PC-9 (cell line): ENCODE measurements at regions not wholly inside any gene's neighbourhood (a gene's known extent, or its start where the extent isn't known, plus 50 kb on each side); places are given as distances from the start of the nearest gene placed in this dataset.

Source experiments
- EZH2 ChIP-seq: fragments of 200-600 bp; sonication (generic); IDR thresholded peaks from 2 replicates; pipeline ENCODE4 v1.8.0; 2017; ENCODE audit warnings: antibody characterized with exemption, low read depth
- TF ChIP-seq, protein P1 (sequence below): fragments of 200-600 bp; sonication (generic); conservative IDR thresholded peaks from 2 replicates; pipeline ENCODE4 v1.6.1; 2017; ENCODE audit warnings: mixed run types, antibody characterized with exemption, mild to moderate bottlenecking, moderate library complexity

DNA sequence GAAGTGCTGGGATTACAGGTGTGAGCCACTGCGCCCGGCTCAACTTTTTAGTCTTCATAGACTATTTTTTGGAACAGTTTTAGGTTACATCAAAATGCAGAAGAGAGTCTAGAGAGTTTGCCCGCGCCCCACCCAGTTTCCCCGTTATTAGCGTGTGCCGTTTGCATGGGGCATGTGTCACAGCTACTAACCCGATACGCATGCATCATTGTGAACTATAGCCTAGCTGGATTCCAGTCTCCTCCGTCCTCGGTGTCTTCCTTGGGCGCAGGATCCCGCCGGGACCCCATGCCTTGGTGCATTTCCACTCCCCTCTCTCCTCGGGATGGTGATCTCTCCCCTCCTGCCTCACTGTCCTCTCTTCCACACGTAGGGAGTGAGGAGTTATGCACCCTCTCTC lies 85.5 kb upstream of the ADRA2C start:
- TF ChIP-seq, protein P1, sequence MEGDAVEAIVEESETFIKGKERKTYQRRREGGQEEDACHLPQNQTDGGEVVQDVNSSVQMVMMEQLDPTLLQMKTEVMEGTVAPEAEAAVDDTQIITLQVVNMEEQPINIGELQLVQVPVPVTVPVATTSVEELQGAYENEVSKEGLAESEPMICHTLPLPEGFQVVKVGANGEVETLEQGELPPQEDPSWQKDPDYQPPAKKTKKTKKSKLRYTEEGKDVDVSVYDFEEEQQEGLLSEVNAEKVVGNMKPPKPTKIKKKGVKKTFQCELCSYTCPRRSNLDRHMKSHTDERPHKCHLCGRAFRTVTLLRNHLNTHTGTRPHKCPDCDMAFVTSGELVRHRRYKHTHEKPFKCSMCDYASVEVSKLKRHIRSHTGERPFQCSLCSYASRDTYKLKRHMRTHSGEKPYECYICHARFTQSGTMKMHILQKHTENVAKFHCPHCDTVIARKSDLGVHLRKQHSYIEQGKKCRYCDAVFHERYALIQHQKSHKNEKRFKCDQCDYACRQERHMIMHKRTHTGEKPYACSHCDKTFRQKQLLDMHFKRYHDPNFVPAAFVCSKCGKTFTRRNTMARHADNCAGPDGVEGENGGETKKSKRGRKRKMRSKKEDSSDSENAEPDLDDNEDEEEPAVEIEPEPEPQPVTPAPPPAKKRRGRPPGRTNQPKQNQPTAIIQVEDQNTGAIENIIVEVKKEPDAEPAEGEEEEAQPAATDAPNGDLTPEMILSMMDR = no peak
- TF ChIP-seq EZH2 = no peak
